Ovary (tissue), 3 donors: ENCODE measurements at regions not wholly inside any gene's neighbourhood (a gene's known extent, or its start where the extent isn't known, plus 50 kb on each side); places are given as distances from the start of the nearest gene placed in this dataset.

Experiments
- CTCF ChIP-seq, 3 donors: fragments of 450-650 bp in 2 of 3; fragments of 200-600 bp in 1 of 3; IDR thresholded peaks; one replicate each; pipeline versions ENCODE4 v1.5.1 to v1.8.0; 2016 to 2022; ENCODE audit warnings: antibody characterized with exemption in 3 of 3, mild to moderate bottlenecking in 1 of 3
- EP300 ChIP-seq: sonication (generic); formaldehyde crosslinking; IDR thresholded peaks from one replicate; pipeline ENCODE4 v1.6.1; 2017; ENCODE audit warnings: antibody characterized with exemption
- POLR2A ChIP-seq: fragments of 450-650 bp; IDR thresholded peaks from one replicate; pipeline ENCODE4 v1.6.1; 2017; ENCODE audit warnings: antibody characterized with exemption, mild to moderate bottlenecking, moderate library complexity
- donor health status: DM: no; HTN: no; CAD: no.

GRCh38 chr7:155215576-155216325 lies 81.9 kb upstream of the INSIG1 start:
- no peak for TF ChIP-seq CTCF (IDR thresholded peaks at IDR 0.05)
- TF ChIP-seq EP300: no peak
- no peak for TF ChIP-seq POLR2A
